PFSK-1 (cell line): ENCODE measurements at regions not wholly inside any gene's neighbourhood (a gene's known extent, or its start where the extent isn't known, plus 50 kb on each side); places are given as distances from the start of the nearest gene placed in this dataset.

Source experiments
- FOXP2 ChIP-seq: optimal IDR thresholded peaks from 2 replicates; pipeline ENCODE3; 2011; ENCODE audit warnings: borderline replicate concordance, control low read depth, inconsistent platforms; ENCODE audit not compliant: insufficient read depth; ENCODE audit errors: extremely low read length, extremely low read depth
- POLR2AphosphoS5 ChIP-seq: IDR thresholded peaks from 2 replicates; pipeline ENCODE4 v1.6.1; 2012; ENCODE audit warnings: low read depth, mild to moderate bottlenecking, control low read depth, low read length, moderate library complexity
- SIN3A ChIP-seq: IDR thresholded peaks from 2 replicates; pipeline ENCODE4 v1.6.1; 2012; ENCODE audit warnings: mild to moderate bottlenecking, low read length, moderate library complexity, borderline replicate concordance; ENCODE audit not compliant: insufficient read depth
- TAF1 ChIP-seq: IDR thresholded peaks from 2 replicates; pipeline ENCODE4 v1.6.1; 2012; ENCODE audit warnings: low read length, control low read depth, borderline replicate concordance; ENCODE audit not compliant: insufficient read depth
- TF ChIP-seq, protein P1 (sequence below), 2 experiments: IDR thresholded peaks; 2 replicates each; pipeline versions ENCODE4 v1.6.1 to v1.8.0; 2011 to 2012; ENCODE audit warnings: low read depth in 2 of 2, low read length in 2 of 2, control low read depth in 1 of 2, inconsistent platforms in 1 of 2, mild to moderate bottlenecking in 1 of 2, moderate library complexity in 1 of 2; ENCODE audit not compliant: insufficient read depth in 1 of 2

DNA sequence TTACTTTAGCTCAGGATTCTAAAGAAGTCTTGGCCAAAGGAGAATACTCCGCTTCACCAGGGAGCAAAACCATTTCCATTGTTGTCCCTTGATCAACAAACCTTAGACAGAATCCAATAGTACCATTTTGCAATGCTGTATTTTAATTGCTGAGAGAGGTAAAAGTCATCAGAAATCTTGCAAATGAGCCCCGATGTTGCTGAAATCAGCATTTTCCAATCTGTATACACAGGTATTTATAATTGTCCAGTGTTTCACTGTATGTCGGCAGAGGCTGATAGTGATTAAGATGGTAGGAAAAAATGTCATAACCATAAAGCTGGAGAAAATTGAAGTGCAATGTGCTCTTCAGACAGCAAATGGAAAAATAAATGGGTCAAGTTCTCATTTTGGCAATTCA lies 170.0 kb upstream of the ARL4C start:
- TF ChIP-seq TAF1: no peak
- no peak for TF ChIP-seq FOXP2
- TF ChIP-seq, protein P1, sequence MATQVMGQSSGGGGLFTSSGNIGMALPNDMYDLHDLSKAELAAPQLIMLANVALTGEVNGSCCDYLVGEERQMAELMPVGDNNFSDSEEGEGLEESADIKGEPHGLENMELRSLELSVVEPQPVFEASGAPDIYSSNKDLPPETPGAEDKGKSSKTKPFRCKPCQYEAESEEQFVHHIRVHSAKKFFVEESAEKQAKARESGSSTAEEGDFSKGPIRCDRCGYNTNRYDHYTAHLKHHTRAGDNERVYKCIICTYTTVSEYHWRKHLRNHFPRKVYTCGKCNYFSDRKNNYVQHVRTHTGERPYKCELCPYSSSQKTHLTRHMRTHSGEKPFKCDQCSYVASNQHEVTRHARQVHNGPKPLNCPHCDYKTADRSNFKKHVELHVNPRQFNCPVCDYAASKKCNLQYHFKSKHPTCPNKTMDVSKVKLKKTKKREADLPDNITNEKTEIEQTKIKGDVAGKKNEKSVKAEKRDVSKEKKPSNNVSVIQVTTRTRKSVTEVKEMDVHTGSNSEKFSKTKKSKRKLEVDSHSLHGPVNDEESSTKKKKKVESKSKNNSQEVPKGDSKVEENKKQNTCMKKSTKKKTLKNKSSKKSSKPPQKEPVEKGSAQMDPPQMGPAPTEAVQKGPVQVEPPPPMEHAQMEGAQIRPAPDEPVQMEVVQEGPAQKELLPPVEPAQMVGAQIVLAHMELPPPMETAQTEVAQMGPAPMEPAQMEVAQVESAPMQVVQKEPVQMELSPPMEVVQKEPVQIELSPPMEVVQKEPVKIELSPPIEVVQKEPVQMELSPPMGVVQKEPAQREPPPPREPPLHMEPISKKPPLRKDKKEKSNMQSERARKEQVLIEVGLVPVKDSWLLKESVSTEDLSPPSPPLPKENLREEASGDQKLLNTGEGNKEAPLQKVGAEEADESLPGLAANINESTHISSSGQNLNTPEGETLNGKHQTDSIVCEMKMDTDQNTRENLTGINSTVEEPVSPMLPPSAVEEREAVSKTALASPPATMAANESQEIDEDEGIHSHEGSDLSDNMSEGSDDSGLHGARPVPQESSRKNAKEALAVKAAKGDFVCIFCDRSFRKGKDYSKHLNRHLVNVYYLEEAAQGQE (IDR thresholded peaks at IDR 0.05; ENCODE audit: insufficient read depth in 1 of 2, low read depth in 2 of 2, low read length in 2 of 2): no peak
- TF ChIP-seq POLR2AphosphoS5: no peak
- TF ChIP-seq SIN3A: no peak

GRCh38 chr2:234665304-234665703 lies 168.4 kb upstream of the ARL4C start:
- no peak for TF ChIP-seq POLR2AphosphoS5
- TF ChIP-seq, protein P1 (IDR thresholded peaks at IDR 0.05; ENCODE audit: insufficient read depth in 1 of 2, low read depth in 2 of 2, low read length in 2 of 2): no peak
- TF ChIP-seq SIN3A: no peak
- TF ChIP-seq FOXP2: no peak
- no peak for TF ChIP-seq TAF1

DNA sequence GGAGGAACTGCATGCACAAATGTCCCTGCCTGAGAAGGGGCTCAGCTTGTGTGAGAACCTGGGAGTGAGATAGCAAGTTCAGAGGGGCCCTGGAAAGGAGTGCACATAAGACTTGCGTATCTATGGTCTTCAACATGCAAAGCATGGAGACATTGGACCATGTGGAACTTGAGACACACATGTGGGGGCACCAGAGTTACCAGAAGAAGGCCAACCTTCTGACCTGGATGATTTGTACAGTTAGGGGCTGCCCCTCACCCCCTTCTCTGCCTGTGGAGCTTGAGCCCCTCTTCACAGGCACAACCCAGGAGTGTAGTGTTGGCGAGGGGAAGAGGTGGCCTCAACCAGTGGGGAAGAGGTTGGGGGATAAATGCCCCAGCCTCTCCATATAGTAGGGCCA lies 165.0 kb upstream of the ARL4C start:
- TF ChIP-seq, protein P1 (IDR thresholded peaks at IDR 0.05; ENCODE audit: insufficient read depth in 1 of 2, low read depth in 2 of 2, low read length in 2 of 2): no peak
- TF ChIP-seq POLR2AphosphoS5 (no peak), SIN3A (no peak), FOXP2 (no peak), TAF1 (no peak)

DNA sequence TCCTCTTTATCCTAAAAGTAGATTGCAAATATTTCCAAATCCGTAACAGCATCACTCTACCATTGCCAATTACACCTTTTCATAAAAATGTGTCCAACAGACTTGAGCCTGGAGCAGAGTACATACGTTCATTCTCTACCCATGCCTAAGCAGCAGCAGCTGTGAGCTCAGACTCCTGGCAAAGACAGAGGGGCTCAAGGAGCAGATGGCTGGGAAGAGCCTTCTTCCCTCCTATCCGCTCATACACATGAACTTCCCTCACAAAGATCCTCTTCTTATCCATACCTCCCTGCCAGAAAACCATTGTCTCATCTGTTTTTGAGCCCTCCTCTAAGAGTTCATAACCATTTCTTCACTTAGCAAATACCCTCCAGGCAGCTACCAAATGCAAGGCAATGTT lies 164.3 kb upstream of the ARL4C start:
- TF ChIP-seq, protein P1 (IDR thresholded peaks at IDR 0.05; ENCODE audit: insufficient read depth in 1 of 2, low read depth in 2 of 2, low read length in 2 of 2): no peak
- TF ChIP-seq SIN3A (no peak), POLR2AphosphoS5 (no peak), TAF1 (no peak), FOXP2 (no peak)

DNA sequence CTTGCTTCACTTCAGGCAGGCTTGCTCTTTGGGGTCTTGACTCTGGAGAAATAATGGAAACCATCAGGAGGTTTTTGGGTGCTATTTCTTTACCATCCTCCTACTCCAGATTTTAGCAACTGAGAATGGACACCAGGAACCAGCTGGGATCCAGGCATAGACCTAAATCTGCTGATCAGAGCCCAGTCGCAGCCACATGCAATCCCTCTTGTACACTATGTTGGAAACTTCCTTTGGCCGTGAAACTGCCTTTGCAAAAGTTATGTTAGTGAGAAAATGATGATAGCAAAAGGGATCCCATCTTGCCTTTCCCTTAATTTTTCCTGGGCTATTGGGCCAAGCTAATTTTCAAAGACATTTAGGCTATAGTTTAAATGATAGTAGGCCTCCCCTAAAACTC lies 158.8 kb upstream of the ARL4C start:
- TF ChIP-seq SIN3A (no peak), POLR2AphosphoS5 (no peak), TAF1 (no peak), FOXP2 (no peak)
- TF ChIP-seq, protein P1 (IDR thresholded peaks at IDR 0.05; ENCODE audit: insufficient read depth in 1 of 2, low read depth in 2 of 2, low read length in 2 of 2): no peak
